ENCODE measurements at regions not wholly inside any gene's neighbourhood (a gene's known extent, or its start where the extent isn't known, plus 50 kb on each side); places are given as distances from the start of the nearest gene placed in this dataset.

DNA sequence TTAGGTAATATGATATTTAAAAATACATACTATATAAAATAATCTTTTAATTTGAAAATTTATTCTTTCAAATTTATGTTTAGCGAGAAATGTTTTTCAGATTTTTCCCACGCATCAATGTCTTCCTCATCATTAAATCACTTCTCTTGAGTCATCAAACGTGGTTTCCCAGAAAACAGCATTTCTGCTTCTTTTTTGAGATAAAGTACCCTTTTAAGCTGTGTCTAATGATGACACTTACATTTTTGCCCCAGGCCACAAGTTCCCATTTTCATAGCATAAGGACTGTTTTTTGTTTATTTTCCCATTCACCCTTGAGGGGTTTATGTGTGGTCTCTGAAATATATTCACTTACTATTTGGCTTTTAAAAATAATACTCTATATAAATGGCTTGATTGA lies 139.0 kb upstream of the HS3ST3A1 start:
- DNase-seq = no peak

GRCh38 chr17:13741744-13742143 lies 140.0 kb upstream of the HS3ST3A1 start:
- DNase-seq = no peak

DNA sequence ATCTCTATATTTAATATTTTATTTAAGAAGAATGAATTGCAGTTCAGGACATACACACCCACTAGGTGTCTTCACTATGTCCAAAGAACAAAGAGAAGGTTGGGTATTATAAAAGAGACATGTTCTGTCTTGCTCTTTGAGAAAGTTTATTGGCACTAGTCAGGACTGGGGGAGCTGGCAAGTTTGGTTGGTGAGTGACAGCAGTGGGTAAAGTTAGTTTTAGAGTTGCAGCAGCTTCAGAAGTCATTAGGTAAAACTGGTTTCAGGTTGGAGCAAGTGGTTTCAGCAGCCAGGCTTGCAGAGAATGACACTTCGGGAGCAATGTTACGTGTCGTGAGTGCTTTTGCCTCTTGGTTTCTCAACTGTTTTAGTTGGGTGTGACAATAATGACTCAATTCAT lies 142.2 kb upstream of the HS3ST3A1 start:
- DNase-seq = no peak

DNA sequence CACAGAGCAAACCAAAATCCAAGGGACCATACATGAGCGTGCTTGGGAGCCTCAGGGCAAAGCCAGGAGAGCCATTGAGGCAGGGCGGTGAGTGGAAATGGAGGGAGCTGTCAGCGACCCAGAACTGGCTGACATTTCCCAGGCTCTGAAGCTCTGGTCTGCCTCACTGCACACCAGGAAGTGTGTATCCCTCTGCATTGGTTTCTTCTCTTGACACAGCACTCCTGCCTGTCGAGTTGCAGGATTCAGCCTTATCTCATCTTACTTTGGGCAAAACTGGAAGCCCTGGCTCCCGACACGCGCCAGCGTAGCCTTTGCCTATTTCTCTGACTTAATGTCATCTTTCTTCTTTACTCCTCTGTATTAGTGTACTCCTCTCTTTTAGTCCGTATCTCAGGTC lies 144.7 kb upstream of the HS3ST3A1 start:
- no peak for DNase-seq

- DNase-seq = no peak
Observed at GRCh38 chr17:13749166-13749890, 147.6 kb upstream of the HS3ST3A1 start.

DNA sequence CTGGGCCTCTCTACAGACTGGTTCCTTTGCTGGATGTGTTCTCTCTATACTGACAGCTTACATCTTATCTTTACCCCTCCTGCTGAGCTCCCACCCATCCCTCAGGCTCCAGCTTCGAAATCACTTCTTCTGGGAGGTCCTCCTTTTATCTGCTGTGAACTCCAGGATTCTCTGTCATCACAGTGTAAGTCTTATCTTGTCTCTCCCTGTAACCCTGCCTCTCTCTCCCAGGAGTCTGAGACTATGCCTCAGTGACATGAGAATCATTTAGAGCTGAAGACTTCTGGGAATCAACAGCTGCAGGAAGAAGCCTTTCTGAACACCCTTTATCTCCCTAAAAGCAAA lies 148.1 kb upstream of the HS3ST3A1 start:
- no peak for DNase-seq

- no peak for DNase-seq
Observed at GRCh38 chr17:13750816-13751793, 149.4 kb upstream of the HS3ST3A1 start.

- no peak for DNase-seq
Observed at GRCh38 chr17:13753154-13753553, 151.4 kb upstream of the HS3ST3A1 start.

DNA sequence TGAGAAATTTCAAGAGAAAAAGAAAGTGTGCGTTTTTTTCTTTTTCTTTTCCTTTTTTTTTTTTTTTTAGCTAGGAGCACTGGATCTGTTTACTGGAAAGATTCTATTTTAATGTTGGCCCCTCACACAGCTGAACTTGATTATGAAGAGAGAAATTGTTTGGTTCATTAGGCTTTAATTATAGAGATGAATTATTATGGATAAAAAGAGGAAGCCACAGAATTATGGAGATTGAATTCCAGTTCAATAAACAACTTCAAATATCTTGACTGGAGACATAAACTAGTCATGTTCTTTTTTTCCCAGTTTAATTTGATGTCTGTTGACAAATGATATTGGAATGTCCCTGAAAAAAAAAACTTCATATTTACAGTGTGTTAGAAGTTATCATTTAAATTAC lies 152.0 kb upstream of the HS3ST3A1 start:
- DNase-seq = no peak

DNA sequence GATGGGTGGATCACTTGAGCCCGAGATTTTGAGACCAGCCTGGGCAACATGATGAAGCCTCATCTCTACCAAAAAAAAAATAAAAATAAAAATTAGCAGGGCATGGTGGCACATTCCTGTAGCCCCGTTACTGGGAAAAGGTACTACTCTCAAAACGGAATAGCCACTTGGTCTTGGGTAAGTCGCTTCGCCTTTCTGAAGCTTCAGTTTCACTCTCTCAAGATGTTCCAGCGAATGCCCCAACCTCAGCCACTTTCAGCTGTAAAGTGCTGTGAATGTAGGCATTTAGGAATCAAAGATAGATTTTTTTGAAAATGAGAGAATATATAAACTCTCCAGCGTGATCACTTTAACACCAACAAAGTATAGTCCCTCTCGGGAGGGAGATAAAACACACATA lies 154.1 kb upstream of the HS3ST3A1 start:
- no peak for DNase-seq

- no peak for DNase-seq
Observed at GRCh38 chr17:13756763-13757162, 155.0 kb upstream of the HS3ST3A1 start.

GRCh38 chr17:13757871-13758270 lies 156.1 kb upstream of the HS3ST3A1 start:
- no peak for DNase-seq

GRCh38 chr17:13759518-13760335 lies 158.0 kb upstream of the HS3ST3A1 start:
- DNase-seq = no peak

DNA sequence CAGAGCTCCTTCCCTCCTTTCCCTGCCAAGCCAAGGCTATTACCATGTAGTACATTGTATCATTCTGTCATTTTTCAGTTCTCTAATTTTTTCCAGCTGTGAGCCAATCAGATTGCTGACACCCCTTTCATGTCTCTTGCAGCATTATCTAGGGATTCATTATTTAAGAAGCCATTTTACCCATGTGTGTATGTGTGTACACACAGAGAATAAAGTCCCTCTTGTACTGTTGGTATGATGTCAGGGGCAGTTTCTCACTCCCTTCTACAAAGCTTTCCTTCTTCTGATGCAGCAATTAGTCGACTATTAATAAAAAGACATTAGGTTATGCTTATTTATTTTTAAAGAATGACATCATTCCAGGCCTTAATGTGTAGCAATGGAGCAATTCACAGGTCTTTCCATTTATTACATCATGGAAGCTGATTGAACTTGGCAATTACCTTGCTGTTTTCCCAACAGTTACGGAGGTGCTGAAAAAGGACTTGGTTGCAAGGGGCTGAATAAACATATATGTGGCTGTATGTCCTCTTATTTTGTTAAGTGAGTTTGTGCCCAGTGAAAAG lies 159.4 kb upstream of the HS3ST3A1 start:
- DNase-seq = no peak

DNA sequence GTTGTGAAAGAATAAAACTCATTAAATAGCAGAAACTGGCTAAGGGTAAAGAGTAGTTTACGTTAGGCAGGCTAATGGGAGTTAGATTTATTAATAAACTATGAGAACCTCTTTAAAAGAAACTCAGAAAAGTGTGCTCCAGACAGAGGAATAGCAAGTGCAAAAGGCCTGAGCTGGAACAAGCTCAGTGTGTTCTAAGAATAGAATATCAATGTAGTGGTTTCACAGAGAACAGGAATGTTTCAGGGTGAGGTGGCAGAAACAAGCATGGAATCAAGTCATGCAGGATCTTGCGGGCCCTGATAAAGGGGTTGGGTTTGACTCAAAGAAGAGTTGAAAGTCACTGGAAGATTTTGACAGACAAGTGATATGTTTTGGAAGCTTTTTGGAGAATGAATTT lies 164.0 kb upstream of the HS3ST3A1 start:
- DNase-seq = no peak

DNA sequence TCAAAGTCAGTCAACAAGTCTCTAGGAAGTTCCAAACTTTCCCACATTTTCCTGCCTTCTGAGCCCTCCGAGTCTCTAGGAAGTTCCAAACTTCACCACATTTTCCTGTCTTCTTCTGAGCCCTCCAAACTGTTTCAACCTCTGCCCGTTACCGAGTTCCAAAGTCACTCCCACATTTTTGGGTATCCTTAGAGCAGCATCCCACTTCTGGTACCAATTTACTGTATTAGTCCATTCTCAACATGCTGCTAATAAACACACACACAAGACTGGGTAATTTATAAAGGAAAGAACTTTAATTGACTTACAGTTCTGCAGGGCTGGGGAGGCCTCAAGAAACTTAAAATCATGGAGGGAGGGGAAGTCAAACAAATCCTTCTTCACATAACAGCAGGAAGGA lies 169.0 kb upstream of the HS3ST3A1 start:
- DNase-seq = no peak

- DNase-seq = no peak
Observed at GRCh38 chr17:13775450-13775849, 173.7 kb upstream of the HS3ST3A1 start.

GRCh38 chr17:13776027-13776551 lies 174.4 kb upstream of the HS3ST3A1 start:
- DNase-seq = no peak

GRCh38 chr17:13777003-13777402 lies 175.3 kb upstream of the HS3ST3A1 start:
- no peak for DNase-seq

DNA sequence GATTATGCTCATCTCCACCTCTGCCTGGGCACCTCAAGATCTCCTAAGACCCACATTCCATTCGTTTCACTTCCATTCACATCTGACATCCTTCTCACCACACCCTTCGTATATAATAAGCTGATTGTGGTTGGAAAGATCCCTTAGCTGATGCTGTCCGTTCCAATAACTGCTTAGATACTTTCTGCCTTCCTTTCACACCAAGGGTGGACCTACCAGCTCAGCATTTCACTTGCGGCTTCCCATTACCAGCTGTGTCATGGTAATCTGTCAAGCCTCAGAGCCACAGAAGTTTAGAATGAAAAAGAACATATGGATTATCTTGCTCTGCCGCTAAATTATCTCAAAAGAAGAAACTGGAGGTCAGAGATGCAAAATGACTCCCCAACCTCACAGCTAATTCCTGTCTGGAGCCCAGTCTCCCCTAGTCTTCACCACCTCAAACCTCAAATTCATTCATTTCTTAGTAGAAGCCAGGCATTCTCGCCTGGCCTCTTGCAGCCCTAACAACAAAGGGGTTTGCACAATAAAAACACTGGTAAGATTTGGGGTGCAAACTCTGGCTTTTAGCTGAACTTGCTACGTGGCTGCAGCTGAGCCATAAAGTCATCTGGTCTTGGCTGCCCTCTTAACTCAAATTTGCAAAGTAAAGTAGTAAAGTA lies 182.8 kb upstream of the HS3ST3A1 start:
- DNase-seq = no peak

DNA sequence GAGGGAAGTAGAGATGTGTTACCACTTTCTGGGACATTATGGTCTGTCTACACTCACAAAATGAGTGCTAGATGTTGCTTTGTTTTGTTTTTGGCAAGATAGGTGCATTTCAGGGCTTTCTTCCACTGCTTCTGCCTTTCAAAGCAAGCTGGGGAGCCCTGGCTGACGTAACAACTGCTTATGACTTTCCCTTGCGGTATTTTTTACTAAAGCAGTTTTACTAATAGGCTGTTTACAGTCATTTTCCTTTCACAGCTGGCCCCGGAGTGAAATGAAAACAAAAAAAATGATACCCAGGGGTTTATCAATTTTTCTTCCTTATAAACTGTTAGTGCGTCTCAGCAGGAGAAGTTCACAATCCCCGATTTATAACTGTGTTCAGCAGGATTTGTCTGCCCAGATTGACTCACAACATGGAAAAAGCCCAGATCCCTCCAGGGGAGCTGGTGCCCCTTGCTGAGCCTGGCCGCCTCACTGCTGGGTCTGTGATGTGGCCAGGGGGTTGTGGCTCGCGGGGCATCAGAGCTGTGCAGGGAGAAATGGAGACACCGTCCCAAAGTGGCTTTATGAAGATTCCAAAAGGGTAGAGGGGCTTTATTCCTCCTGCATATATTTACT lies 184.4 kb upstream of the HS3ST3A1 start:
- DNase-seq = no peak

DNA sequence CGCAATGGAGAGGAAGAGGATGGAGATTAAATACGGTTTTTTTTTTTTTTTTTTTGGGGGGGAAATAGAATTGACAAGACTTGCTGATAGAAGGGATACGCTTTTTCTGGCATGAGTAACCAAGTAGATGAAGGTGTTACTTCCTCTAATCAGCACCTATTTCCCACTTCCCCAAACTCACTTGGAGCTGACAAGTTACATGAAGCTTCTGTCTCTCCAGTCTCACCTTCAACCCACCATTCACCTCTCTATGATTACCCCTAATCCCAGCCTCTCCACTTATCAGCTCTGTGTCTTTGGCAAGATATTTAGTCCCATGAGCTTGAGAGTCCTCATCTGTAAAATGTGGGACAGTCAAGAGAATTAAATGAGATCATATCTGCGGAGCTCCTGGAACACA lies 185.9 kb upstream of the HS3ST3A1 start:
- no peak for DNase-seq

Measured in NCI-H1105 treated with DMSO at 0.1 percent for 48 hours (cell line).